HG03442 (cell line): ENCODE measurements at regions not wholly inside any gene's neighbourhood (a gene's known extent, or its start where the extent isn't known, plus 50 kb on each side); places are given as distances from the start of the nearest gene placed in this dataset.
"Not testable (repeated sequence)": the region's sequence is repeated elsewhere in the genome, so short reads cannot be mapped to it uniquely, and the experiment has no call there.

ENCODE experiments used
- ATAC-seq: cut with Tn5 transposase; IDR thresholded peaks from one replicate; pipeline ENCODE4 v1.9.1; 2021; ENCODE audit warnings: mild to moderate bottlenecking, moderate library complexity; ENCODE audit not compliant: unreplicated experiment

- ATAC-seq: no peak
These were observed 92.6 kb downstream of the DLL1 start for GRCh38 chr6:170198298-170198697.

DNA sequence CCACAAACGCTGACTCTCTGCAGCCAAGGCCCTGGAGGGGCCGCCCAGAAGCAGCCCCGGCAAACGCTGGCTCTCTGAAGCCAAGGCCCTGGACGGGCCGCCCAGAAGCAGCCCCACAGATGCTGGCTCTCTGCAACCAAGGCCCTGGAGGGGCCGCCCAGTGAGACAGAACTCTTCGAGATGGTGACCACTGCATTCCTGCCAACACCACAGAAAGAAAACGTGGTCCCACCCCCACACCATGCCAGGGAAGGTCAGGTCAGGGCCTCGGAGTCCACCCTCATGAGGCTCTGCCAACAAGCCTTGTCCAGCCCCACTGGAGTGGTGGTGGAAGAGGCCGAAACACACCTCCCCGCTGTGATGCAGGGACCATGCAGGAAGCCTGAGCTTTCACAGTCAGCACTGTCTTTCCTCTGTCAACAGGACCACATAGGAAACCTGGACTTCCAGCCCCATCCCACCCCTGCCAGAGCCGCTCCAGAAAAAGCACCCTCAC, 97.5 kb downstream of the DLL1 start:
- no peak for ATAC-seq

- ATAC-seq: no peak
These were observed 98.0 kb downstream of the DLL1 start for GRCh38 chr6:170192905-170193304.

DNA sequence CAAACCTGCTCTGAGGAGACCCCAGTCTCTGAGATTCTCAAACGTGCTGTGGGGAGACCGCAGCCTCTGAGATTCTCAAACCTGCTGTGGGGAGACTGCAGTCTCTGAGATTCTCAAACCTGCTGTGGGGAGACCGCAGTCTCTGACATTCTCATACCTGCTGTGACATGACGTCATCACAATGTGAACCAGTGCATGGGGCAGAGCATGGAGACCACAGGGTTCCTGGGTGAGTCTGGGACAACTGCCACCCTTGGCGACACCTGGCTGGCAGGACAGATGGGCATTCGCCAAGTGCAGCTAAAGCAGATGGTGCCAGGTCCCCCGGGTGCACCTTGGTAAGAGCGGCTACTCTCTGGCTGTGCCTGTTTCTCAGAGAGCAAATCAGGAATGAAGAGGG, 98.8 kb downstream of the DLL1 start:
- not testable (repeated sequence) for ATAC-seq

GRCh38 chr6:170190046-170190445, 100.8 kb downstream of the DLL1 start:
- no peak for ATAC-seq

DNA sequence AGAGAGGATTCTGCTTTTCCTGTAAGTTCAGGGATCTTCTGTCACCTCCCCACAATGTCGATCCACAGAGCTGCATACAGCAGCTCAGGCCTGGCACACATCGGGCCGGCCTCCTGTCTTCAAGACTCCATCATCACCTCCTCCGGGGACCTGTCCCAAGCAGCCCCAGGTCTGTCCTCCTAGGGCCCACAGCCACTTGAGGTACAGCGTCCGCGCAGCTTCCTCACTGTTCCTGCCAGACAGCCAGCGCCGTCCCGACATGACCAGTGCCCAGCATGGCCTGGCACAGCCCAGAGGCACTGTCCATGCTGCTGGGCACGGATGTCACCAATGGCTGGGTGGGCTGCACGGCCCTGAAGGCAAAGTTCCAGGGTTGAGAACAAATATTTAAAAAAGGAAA, 101.6 kb downstream of the DLL1 start:
- no peak for ATAC-seq

DNA sequence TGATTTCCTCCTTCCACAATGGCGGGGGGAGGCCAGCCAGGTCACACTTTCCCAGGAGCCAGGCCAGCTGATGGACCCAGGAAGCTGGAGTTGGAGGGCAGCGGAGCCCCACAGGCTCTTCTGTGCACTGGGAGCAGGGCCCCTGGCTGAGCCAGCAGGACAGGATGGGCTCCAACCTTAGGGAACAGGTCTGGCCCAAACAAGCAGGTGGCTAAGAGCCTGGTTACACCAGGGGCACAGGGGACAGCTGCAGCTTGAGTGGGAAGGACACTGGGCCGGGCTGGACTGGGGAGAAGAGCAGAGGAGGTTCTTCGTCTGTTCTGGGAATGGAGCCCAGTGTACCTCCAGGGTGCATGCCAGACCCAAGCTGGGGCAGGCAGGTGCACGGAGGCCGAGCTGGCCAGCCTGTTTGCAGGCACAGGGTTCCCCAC, 102.3 kb downstream of the DLL1 start:
- no peak for ATAC-seq

GRCh38 chr6:170187669-170188566, 103.0 kb downstream of the DLL1 start:
- no peak for ATAC-seq

DNA sequence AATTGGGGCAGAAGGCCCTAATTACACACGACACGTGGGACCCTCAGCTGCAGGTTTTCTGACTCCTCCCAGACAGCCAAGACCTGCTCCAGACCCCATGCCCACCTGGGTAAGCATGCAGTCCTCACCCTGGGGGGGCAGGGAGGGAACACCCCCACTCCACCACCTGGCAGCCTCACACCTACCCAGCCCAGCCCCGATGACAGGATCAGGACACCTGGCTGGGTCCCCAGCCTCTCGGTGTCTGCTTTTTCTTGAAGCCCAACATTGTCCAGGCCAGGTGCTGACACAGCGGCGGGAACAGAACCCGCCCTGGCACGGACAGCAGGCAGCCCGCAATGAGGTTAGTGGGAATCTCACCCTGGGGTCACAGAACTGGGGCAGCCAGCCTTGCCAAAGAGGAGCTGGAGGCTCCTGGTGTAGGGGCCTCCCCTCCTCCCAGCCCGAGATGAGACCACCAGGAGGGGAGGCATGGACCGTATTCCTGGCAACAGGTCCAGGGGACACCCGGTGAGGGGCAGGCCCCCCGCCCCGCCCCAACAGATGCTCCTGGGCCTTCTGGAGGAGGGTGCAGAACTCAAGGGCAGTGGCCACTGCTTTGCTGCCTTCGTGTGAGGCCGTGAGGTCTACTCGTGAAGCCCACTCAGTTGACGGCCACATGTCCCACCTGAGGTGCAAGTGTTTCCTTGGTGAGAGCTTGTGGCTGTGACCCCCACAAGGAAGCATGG, 103.8 kb downstream of the DLL1 start:
- ATAC-seq: no peak

GRCh38 chr6:170186006-170186935, 104.6 kb downstream of the DLL1 start:
- ATAC-seq: no peak

- no peak for ATAC-seq
These were observed 105.5 kb downstream of the DLL1 start for GRCh38 chr6:170185175-170185978.

DNA sequence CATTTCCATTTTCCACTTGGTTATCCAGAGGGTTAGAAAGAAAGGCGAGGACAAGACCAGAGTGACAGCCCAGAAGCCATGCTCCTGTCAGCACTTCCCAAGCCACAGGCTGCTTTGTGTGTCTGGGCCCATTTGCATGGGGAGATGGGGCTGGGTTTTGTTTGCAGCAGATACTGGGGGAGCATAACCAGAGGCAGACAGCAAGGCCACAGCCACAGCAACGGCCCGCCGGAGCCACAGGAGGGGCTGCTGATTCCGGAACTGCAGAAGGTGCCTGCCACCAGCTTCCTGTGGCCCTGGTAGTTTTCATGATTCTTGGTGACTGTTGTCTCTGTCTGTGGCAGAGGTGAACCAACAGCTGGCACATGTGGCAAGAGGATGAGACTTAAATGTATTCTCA, 106.6 kb downstream of the DLL1 start:
- no peak for ATAC-seq

DNA sequence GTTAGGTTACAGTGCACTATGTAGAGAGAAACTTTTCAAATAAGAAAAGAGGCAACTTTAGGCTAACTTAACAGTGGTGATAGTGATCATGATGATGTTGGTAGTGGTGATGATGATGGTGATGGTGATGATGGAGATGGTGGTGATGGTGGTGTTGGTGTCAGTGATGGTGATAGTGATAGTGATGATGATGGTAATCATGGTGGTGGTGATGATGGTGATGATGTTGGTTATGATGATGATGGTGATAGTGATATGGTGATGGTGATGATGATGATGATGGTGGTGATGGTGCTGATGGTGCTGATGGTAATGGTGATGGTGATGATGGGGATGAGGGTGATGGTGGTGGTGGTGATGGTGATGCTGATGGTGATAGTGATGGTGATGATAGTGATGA, 107.4 kb downstream of the DLL1 start:
- no peak for ATAC-seq

DNA sequence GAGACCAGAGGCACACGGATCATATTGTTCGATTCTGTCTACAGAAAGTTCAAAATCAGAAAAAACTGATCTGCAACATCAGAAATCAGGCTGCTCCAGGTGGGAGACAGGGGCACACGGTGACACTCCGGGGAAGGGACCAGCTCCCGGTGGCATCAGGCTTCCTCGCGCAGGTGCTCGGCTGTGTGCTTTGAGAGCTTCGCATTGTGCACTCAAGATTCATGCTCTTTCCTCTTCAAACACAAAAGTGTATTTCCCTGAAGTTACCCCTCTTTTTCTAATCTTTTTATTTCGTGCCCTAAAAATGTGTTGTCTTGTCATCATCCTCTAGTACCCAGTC, 108.1 kb downstream of the DLL1 start:
- no peak for ATAC-seq

DNA sequence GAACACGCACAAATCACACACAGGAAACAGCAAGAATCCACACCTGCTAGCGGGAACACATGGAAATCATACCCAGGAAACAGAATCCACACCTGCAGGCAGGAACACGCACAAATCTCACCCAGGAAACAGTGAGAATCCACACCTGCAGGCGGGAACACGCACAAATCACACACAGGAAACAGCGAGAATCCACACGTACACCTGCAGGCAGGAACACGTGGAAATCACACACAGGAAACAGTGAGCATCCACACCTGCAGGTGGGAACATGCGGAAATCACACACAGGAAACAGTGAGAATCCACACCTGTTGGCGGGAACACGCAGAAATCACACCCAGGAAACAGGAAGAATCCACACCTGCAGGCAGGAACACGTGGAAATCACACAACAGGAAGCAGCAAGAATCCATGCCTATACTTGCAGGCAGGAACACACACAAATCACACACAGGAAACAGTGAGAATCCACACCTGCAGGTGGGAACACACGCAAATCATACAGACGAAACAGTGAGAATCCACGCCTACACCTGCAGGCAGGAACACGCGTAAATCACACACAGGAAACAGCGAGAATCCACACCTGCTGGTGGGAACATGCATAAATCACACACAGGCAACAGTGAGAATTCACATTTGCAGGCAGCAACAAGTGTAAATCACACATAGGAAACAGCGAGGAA, 108.6 kb downstream of the DLL1 start:
- ATAC-seq: no peak

GRCh38 chr6:170181338-170181690, 109.6 kb downstream of the DLL1 start:
- ATAC-seq: no peak

GRCh38 chr6:170180671-170181337, 110.1 kb downstream of the DLL1 start:
- no peak for ATAC-seq

- no peak for ATAC-seq
These were observed 111.1 kb downstream of the DLL1 start for GRCh38 chr6:170179616-170180324.
